ENCODE measurements at regions not wholly inside any gene's neighbourhood (a gene's known extent, or its start where the extent isn't known, plus 50 kb on each side); places are given as distances from the start of the nearest gene placed in this dataset.

DNA sequence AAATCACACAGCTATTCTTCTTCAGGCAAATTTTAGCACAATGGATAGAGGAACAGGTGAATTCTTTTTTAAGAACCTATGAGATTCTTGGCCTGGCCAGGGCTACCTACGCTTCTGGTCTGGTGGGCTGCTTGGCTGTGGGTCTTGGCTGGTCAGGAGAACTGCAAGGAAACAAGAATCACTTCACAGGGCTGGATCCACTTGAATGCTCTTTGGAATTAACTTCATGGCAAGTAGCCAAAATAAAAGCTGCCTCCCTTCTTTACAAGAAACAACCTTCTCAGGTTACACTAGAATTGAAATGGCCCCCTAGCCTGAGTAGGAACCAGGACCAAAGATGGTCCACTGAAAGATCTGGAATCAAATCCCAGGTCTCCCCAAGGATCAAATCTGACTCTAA lies 519.1 kb downstream of the IQCM start:
- peak; percentile 29 for DNase-seq

GRCh38 chr4:149296084-149296483 lies 519.6 kb downstream of the IQCM start:
- DNase-seq, result no peak

GRCh38 chr4:149294601-149295000 lies 521.0 kb downstream of the IQCM start:
- DNase-seq, result no peak

DNA sequence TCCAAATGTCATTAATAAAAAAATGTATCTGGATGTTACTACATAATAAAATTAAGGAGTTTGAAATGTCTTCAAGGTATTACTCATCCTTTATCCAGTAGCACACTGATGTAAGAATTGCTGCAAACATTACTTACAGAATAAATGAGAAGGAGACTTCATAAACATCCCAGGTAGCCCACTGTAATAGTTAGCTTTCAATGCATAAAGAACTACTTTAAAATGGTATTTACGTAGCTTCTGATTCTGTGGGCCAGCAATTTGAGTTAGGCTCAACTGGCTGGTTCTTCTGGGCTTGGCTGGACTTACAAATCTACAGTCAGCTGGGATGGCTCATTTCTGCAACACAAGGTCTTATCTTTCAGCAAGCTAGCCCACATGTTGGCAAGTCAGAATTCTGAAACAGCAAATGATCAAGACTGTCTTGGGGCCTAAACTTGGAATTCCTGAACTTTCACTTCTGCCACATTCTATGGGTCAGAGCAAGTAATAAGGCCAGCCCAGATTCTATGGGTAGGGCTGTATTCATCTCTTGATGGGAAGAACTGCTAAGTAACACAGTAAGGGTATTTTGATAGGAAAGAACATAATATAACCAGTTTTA lies 522.5 kb downstream of the IQCM start:
- no peak for DNase-seq

DNA sequence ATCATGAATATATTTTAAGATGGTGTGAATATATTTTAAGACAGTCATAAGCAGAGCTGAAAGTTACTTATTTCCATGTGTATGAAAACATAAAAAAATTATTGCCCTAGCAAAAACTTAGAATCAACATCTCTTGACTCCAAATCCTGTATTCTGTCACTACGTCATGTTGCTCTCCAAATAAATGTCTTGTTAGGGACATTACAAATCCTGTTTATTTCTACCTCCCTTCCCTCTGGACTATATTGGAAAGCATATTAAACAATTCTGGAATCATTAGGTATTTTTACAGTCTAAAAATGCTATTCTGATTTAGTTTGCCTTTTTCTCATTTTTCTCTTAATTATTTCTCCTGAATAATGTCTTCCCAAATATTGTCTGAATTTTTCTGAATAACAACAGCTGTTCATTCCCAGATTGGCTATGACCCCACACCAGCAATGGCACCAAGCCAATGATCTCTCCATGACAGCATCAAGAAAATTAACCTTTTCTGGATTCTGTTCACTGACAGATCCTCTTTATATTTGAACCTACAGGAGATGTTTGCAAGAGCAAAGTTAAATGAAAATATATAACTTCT lies 523.1 kb downstream of the IQCM start:
- DNase-seq, result peak; percentile 9

GRCh38 chr4:149291463-149291862 lies 524.2 kb downstream of the IQCM start:
- DNase-seq, result peak; percentile 0

DNA sequence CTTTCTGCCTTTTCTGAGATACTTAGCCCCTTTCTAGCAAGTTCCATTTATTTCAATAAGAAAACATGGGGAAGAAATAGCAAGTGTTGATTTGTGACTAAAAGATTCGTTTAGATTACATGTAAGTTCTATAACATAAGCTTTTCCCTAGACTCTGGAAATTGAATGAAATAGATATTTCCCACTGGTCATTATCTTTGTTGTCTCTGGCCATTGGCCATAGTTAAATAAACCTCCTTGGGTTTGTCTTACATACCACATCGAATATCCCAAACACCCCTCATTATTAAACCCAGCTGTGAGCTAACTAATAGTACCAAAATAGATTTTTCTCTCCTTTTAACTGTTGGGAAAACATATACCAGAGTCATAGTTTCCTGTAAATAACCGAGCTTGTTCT lies 534.8 kb downstream of the IQCM start:
- DNase-seq, result no peak

DNA sequence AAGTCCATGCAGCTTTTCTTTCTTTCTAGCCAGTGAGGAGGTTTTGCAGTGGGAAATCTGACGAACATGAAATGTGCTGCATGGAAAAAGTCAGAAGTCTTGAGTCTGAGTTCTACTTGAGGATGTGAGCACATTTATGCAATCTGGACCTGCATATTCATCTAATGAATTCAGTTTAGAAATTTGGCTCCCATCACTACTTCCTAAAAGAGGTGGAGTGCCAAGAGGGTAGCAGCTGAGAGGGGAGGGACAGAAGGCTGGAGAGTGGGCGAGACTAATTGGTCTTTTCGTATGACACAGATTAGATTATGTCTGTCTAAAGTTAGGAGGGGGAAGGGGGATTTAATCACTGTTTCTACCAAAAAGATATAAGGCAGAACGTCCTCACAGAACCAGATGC lies 535.9 kb downstream of the IQCM start:
- peak; percentile 19 for DNase-seq

- DNase-seq, result no peak
Observed at GRCh38 chr4:149279331-149279730, 536.3 kb downstream of the IQCM start.

GRCh38 chr4:149277705-149278104 lies 537.9 kb downstream of the IQCM start:
- no peak for DNase-seq

DNA sequence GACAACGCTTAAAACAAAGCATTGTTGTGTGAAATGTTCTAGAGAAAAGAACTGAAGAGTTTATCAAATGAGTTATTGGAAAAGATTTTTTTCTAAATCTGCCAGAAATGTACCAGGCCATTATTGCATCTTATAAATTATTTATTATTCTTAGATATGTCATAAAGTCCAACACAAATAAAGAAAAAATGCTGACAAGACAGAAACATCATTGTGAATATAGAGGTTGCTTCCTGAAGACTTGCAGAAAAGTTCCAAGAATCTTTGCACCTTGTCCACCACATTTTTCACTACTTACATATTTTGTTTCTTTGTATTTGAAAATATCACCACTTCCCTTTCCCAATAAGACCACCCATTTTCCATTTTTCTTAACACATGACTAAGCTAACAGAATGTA lies 545.8 kb downstream of the IQCM start:
- no peak for DNase-seq

DNA sequence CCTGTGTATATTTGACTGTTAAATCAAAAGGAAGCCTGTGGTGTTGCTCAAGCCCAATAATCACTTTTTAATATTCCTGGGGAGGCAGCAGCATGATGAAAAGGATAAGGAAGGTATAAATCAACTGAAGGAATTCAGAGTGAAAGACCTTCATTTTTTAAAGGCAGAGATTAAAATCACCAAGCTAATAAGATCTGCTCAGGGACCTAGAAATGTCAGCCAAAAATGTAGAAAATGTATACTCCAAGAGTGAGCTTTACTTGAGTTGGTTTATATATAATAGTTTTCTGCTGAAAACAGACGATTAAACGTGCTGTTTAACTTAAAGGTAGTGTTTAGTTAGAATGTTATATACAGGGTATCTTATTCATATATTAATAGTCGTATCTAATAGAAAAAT lies 549.3 kb downstream of the IQCM start:
- DNase-seq, result no peak

DNA sequence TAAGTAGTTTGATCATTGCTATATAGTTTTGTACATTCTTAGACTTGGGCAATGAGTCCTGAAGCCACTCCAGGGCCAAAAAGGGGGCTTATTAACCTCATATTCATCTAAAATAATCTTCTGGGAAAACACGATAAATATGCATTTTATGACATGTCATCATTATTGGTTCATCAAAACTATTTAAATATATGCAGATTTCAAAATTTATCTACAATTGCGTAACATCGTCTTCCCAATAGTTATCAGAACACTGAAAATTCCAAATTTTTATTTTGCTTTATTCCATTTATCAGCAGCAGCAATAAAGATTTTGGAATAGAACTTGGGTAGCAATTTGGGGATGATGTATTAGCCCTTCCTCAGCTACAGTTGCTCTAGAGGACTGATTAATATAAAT lies 550.0 kb downstream of the IQCM start:
- no peak for DNase-seq

DNA sequence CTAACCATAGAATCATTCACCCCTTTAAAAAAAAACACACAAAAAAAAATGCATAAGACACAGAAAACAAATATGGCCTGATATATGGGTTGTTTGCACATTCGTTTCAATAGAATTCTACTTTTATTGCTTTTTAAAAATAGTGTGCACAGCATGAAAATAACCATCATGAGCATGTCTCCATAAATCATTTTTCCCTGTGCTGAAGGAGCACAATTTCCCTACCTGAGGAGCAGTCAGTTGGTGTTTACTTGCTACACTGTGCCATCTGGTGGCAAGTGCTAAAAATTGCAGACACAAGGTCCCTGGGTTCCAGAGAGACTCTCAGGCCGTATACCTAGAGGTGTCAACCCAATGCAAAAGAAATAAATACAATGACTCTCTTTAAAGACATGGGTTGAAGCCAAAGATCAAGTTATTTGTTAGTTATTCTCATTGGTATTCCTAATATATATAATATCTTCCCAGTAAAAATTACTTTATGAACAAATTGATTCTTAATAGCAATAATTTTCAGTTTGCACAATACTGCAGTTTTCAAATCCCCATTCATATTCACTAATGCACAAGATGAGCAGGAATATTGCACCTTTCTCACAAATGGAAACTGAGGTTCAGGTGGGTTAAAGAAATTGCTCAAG lies 551.4 kb downstream of the IQCM start:
- DNase-seq, result peak; percentile 15

- no peak for DNase-seq
Observed at GRCh38 chr4:149248191-149248764, 567.4 kb downstream of the IQCM start.

DNA sequence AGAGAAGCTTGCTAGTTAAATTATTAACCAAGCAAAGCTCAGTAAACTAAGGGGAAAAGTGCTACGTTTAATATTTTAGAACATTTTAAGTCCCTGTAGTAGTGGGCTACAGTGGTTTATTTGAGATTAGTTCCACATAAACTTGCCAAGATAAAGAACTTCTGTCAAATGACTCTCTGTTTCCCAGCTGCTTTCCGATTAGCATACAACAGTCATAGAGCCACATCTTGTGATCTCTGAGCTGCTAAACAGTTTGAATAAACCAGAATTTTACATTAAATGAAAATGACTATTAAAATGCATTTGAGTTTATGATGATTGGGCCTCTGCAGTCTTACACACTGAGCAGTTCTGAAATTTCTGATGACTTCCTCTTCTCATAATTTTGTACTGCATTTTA lies 568.5 kb downstream of the IQCM start:
- no peak for DNase-seq

GRCh38 chr4:149245333-149245732 lies 570.3 kb downstream of the IQCM start:
- DNase-seq, result no peak

- no peak for DNase-seq
Observed at GRCh38 chr4:149238097-149238496, 577.5 kb downstream of the IQCM start.

- no peak for DNase-seq
Observed at GRCh38 chr4:149234798-149235197, 580.8 kb downstream of the IQCM start.

GRCh38 chr4:149223659-149224058 lies 592.0 kb downstream of the IQCM start:
- DNase-seq, result no peak

DNA sequence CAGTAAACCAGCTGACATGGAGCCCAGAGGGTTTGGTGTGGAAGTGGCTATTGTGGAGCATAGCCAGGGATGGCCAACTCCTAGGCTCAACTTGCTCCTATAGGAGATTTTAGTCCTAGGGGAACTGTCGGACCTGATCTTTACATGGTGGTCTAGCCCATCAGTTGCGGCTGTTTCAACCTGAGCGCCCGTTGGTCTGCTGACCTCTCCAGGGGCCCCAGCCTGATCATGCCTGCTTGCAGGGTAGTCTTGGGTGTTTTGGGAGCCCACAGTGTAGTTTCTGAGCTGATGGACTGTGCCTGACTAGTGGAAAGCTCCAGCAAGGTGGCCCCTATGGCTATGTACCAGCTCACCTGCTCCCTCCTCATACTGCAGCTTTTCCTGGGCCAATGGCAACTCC lies 597.0 kb downstream of the IQCM start:
- no peak for DNase-seq

DNA sequence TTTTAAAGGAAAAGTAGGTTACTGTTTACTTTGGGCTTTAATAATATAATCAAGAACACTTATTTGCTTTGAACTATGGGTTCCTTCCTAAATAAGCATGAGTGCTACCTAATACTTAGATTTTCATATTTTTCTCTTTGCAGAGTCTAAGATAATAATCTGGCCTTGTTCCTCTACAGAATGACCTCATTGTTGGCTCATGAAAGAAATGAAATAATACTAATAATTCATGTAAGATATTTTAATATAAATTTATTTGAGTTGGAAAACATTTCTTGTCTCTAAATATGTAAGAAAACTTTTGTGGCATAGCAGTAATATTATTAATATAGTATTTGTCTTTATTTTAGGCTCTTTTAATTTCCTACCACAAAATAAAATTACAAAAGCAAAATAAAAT lies 601.3 kb downstream of the IQCM start:
- no peak for DNase-seq

DNA sequence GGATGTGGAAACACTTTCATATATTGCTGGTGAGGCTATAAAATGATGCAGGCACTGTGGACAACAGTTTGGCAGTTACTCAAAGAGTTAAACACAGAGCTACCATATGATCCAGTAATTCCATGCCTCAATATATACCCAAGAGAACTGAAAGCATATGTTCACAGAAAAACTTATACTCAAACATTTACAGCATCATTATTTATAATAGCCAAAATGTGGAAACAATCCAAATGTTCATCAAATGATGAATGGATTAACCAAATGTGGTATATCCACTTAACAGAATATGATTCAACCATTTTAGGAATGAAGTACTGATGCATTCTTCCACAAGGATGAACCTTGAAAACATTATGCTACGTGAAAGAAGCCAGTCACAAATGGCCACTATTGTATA lies 603.8 kb downstream of the IQCM start:
- no peak for DNase-seq

DNA sequence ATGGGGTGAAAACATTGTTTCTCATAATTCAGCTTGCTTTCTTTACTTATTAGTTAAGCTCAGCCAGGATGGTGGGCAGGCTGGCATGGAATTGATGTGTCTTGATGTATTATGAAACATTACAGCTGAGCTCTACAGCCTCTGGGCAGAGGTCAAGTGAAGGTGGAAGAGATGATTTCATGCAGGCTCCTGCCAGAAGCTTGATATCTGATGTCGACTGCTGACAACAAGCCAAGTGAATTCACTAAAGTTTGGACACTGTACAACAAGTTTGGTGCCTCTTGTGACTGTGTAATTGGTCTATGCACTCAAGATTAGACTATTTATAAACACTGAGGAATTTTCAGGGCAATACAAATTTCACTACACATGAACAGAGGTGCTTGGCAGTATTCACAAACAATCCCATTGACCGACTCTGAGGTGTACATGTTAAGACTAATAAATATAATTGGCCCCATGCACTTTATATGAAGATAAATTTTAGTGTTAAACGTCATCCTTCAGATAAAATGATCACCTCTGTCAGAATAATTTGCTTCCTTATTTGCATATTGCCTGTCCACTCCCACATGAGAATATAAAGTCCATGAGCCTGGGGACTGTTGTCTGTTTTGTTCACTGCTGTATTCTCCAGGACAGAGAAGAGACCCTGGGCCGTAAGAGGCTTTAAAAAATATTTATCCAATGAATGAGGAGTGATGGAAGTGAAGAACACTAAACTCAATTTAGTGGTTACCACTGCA lies 612.2 kb downstream of the IQCM start:
- DNase-seq, result no peak
